ENCODE measurements at regions not wholly inside any gene's neighbourhood (a gene's known extent, or its start where the extent isn't known, plus 50 kb on each side); places are given as distances from the start of the nearest gene placed in this dataset.

DNA sequence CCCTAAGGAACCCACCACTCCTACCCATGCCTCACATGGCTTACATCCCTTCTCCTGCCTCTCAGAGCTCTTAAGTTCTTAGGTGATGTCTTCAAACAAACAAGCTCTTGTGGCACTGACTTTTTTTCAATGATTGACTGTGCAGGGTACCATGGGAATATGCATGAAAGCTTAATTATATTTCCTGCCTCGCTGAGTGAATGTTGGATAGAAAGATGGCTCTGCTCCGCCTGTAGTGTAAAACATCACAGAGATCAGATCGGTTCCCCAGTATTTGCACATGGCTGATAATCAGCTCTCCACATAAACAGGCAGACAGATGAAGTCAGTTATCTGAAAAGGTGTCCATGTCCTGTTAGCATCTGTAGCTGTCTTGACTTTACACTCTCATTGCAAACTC, 820.8 kb downstream of the TDRD15 start:
- DNase-seq (ENCODE audit: low read depth, low spot score): no peak
- no peak overlapping the region for H3K4me3 ChIP-seq (ENCODE audit: low read depth, low read length)
- ChIA-PET CTCF (no interaction called here), POLR2A (no interaction called here)
- TF ChIP-seq, protein P1, sequence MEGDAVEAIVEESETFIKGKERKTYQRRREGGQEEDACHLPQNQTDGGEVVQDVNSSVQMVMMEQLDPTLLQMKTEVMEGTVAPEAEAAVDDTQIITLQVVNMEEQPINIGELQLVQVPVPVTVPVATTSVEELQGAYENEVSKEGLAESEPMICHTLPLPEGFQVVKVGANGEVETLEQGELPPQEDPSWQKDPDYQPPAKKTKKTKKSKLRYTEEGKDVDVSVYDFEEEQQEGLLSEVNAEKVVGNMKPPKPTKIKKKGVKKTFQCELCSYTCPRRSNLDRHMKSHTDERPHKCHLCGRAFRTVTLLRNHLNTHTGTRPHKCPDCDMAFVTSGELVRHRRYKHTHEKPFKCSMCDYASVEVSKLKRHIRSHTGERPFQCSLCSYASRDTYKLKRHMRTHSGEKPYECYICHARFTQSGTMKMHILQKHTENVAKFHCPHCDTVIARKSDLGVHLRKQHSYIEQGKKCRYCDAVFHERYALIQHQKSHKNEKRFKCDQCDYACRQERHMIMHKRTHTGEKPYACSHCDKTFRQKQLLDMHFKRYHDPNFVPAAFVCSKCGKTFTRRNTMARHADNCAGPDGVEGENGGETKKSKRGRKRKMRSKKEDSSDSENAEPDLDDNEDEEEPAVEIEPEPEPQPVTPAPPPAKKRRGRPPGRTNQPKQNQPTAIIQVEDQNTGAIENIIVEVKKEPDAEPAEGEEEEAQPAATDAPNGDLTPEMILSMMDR (IDR thresholded peaks at IDR 0.05; ENCODE audit: insufficient read depth, low read length, missing control alignments): no peak

DNA sequence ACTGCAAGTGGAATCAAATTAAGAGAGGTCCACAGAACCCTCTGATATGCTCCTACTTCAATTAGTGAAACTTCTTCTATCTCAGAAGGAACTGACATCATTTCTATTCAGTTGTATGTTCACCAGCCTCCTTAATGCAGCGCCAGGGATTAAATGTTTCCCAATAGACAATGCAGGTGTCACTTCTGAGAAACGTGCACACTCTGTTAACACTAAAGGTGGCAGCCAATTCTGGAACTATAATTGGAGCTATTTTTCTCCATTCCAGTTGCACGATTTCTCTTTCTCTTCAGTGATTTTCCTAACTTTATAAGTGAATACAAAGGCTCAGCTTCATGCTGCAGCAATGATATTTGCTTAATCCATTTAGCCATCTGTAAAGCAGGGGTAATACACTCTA, 821.9 kb downstream of the TDRD15 start:
- TF ChIP-seq, protein P1 (IDR thresholded peaks at IDR 0.05; ENCODE audit: insufficient read depth, low read length, missing control alignments): no peak
- no peak for DNase-seq (ENCODE audit: low read depth, low spot score)
- ChIA-PET CTCF (no interaction called here), POLR2A (no interaction called here)
- no peak overlapping the region for H3K4me3 ChIP-seq (ENCODE audit: low read depth, low read length)

DNA sequence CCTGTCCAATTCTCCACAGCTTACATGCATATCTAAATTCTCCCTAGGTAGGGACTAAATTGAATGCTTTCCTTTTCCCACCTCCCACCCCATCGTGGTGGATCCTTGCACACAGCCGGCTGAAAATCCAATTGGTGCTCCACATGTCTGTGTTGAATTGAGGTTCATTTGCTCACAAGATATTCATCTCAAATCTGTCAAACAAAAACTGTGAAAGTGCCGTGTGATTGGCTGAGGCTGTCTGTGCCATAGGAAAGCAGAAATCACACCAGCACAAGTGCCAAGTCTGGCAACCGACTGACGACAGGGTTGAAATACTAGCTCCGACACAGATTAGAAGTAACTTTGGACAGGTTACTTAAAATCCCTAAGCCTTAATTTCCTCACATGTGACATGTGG, 823.3 kb downstream of the TDRD15 start:
- ChIA-PET POLR2A (no interaction called here), CTCF (no interaction called here)
- DNase-seq (ENCODE audit: low read depth, low spot score): no peak
- TF ChIP-seq, protein P1 (IDR thresholded peaks at IDR 0.05; ENCODE audit: insufficient read depth, low read length, missing control alignments): no peak
- no peak overlapping the region for H3K4me3 ChIP-seq (ENCODE audit: low read depth, low read length)

- no peak for DNase-seq (ENCODE audit: low read depth, low spot score)
- no peak overlapping the region for H3K4me3 ChIP-seq (ENCODE audit: low read depth, low read length)
- ChIA-PET CTCF (no interaction called here), POLR2A (no interaction called here)
- TF ChIP-seq, protein P1 (IDR thresholded peaks at IDR 0.05; ENCODE audit: insufficient read depth, low read length, missing control alignments): no peak
Measured at GRCh38 chr2:21966139-21966538, 842.4 kb downstream of the TDRD15 start.

DNA sequence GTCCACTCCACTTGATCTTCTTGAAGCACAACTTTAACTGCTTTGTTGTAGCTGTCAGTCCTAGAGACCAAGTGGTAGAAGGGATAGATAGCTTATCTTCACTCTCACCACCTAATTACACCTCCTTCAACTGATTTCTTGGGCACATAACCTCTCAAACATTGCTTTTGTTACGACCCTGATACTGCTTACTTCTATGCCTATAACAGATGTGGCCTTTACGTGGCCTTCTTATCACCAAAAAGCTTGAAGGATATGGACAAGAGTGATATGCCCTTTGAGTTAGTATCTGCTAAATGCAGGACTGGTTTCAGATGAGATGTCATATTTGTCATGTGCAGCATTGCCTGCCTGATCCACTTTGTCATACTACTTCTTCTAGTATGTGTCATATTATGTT, 847.2 kb downstream of the TDRD15 start:
- ChIA-PET CTCF (no interaction called here), POLR2A (no interaction called here)
- no peak for DNase-seq (ENCODE audit: low read depth, low spot score)
- no peak overlapping the region for H3K4me3 ChIP-seq (ENCODE audit: low read depth, low read length)
- TF ChIP-seq, protein P1 (IDR thresholded peaks at IDR 0.05; ENCODE audit: insufficient read depth, low read length, missing control alignments): no peak

GRCh38 chr2:21972586-21972985, 848.8 kb downstream of the TDRD15 start:
- ChIA-PET POLR2A (no interaction called here), CTCF (no interaction called here)
- no peak for DNase-seq (ENCODE audit: low read depth, low spot score)
- H3K4me3 ChIP-seq (ENCODE audit: low read depth, low read length): no peak overlapping the region
- TF ChIP-seq, protein P1 (IDR thresholded peaks at IDR 0.05; ENCODE audit: insufficient read depth, low read length, missing control alignments): no peak

All from AG04449 (cell line).